ENCODE measurements at regions not wholly inside any gene's neighbourhood (a gene's known extent, or its start where the extent isn't known, plus 50 kb on each side); places are given as distances from the start of the nearest gene placed in this dataset.
A peak's percentile ranks its signal among the peaks of the same experiment; 100 is the strongest.

DNA sequence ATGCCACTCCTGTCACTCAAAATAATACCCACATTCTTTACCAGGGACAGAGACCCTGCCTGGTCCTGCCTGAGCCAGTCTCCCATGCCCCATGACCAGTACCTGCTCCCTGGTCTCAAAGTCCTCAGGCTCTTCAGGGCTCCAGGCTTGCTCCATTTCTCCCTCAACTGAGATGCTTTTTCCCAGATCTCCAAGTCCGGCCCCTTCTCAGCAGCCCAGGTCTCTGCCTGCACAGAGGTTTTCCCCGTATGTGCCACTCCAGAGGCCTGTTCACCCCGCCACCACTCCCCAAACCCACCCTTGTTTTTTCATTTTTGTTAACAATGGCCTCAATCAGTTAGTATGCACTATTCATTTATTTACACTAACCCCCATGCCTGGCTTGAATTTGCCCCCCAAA lies 499.5 kb upstream of the MYT1L start:
- Histone ChIP-seq H3K9ac (ENCODE audit: low read depth in 2 of 2, low read length in 2 of 2) (no peak overlapping the region), H3K9me3 (no peaks in the 10 kb centered on the region), H3K36me3 (no peaks in the 10 kb centered on the region), H3K27me3 (no peaks in the 10 kb centered on the region), H3K4me3 (no peak overlapping the region), H3K27ac (no peak overlapping the region), H3K4me1 (no peaks in the 10 kb centered on the region)
- DNase-seq = peak; percentile 12
- TF ChIP-seq, protein P1, sequence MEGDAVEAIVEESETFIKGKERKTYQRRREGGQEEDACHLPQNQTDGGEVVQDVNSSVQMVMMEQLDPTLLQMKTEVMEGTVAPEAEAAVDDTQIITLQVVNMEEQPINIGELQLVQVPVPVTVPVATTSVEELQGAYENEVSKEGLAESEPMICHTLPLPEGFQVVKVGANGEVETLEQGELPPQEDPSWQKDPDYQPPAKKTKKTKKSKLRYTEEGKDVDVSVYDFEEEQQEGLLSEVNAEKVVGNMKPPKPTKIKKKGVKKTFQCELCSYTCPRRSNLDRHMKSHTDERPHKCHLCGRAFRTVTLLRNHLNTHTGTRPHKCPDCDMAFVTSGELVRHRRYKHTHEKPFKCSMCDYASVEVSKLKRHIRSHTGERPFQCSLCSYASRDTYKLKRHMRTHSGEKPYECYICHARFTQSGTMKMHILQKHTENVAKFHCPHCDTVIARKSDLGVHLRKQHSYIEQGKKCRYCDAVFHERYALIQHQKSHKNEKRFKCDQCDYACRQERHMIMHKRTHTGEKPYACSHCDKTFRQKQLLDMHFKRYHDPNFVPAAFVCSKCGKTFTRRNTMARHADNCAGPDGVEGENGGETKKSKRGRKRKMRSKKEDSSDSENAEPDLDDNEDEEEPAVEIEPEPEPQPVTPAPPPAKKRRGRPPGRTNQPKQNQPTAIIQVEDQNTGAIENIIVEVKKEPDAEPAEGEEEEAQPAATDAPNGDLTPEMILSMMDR (IDR thresholded peaks at IDR 0.05) = no peak
- intact Hi-C loops (cut with DNase I) = no loop called here

DNA sequence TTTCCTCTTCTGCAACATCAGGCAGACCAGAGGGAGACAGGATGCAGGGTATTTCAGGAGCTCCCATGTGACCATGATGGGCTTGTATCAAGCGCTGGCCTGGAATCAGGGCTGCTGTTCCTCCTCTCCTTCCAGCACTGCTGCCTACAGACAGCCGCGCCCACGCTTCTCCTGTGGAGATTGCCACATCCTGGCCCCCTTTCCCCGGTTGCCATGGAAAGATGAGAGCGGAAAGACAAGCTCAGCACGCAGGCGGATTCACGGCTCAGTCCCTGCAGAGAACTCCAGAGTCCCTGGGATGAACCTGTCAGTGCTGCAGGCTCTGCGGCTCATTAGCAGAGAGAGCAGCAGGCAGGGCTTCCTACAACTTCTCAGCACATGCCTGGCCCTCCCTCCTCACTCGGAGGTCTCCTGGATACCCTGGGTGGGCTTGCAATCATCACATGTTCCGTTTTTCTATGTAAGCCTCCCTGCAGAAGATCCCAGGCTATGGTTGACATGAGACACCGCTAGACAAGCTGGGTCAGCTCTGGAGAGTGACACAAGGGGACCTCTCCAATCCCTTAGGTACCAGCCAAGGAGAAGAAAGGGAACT lies 497.8 kb upstream of the MYT1L start:
- intact Hi-C loops (cut with DNase I) = no loop called here
- Histone ChIP-seq H3K9ac (ENCODE audit: low read depth in 2 of 2, low read length in 2 of 2) (no peak overlapping the region), H3K27me3 (no peaks in the 10 kb centered on the region), H3K9me3 (no peaks in the 10 kb centered on the region), H3K36me3 (no peaks in the 10 kb centered on the region), H3K4me3 (no peak overlapping the region), H3K4me1 (no peaks in the 10 kb centered on the region), H3K27ac (no peak overlapping the region)
- DNase-seq = peak; percentile 14
- TF ChIP-seq, protein P1 (IDR thresholded peaks at IDR 0.05) = no peak

DNA sequence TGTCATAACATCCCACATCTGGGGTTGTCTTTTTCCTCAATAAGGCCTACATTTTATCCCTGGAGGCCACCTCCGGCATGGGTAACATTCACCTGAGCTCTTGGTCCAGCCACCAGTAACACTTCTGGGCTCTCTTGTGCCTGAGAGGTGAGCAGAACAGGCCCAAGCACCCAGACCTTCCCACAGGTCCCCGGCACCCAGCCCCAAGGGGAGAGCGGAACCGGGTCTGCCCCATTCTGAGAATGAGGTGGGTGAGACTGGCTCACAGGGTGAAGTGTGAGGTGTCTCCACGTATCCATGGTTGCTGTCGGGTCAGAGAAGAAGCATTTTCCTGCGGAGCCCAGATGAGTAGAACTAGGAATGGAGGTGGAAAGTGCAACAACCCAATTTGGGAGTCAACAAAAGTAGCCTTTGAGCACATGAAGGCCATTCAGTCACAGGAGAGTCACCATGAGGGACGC lies 496.7 kb upstream of the MYT1L start:
- H3K36me3 ChIP-seq = no peaks in the 10 kb centered on the region
- intact Hi-C loops (cut with DNase I) = no loop called here
- H3K4me1 ChIP-seq = no peaks in the 10 kb centered on the region
- H3K4me3 ChIP-seq = no peak overlapping the region
- no peaks in the 10 kb centered on the region for H3K9me3 ChIP-seq
- no peak overlapping the region for H3K27ac ChIP-seq
- H3K27me3 ChIP-seq = no peaks in the 10 kb centered on the region
- DNase-seq = peak; percentile 7
- H3K9ac ChIP-seq (ENCODE audit: low read depth in 2 of 2, low read length in 2 of 2) = no peak overlapping the region
- TF ChIP-seq, protein P1 (IDR thresholded peaks at IDR 0.05) = no peak

DNA sequence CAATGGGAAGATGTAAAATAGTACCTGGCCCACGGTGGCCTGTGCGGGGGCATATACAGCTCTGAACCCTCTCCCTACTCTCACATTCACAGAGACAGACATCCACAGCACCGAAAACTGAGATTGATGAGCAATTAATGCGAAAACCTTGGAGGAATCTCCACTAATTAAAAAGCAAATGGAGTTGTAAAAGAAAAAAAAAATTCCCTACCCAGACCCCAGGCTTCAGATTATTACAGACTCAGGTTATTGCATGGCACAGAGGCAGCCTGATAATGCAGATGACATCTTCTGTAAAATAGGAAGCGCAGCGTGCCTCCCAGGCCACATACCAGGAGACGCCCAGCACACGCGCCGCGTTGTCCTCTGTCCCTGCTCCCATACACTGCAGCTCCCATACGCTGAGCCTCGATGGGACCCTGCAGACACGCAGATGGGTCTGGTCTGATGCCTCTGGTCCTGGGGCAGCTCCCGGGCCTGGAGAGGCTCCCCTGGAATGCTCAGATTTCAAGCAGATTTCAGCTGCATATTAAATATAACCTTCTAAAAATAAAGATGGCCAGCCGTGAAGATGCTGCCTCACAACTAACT lies 496.1 kb upstream of the MYT1L start:
- Histone ChIP-seq H3K27me3 (no peaks in the 10 kb centered on the region), H3K36me3 (no peaks in the 10 kb centered on the region), H3K4me1 (no peaks in the 10 kb centered on the region), H3K9ac (ENCODE audit: low read depth in 2 of 2, low read length in 2 of 2) (no peak overlapping the region), H3K9me3 (no peaks in the 10 kb centered on the region), H3K27ac (no peak overlapping the region), H3K4me3 (no peak overlapping the region)
- TF ChIP-seq, protein P1 (IDR thresholded peaks at IDR 0.05) = no peak
- DNase-seq = peak; percentile 3
- intact Hi-C loops (cut with DNase I) = no loop called here

DNA sequence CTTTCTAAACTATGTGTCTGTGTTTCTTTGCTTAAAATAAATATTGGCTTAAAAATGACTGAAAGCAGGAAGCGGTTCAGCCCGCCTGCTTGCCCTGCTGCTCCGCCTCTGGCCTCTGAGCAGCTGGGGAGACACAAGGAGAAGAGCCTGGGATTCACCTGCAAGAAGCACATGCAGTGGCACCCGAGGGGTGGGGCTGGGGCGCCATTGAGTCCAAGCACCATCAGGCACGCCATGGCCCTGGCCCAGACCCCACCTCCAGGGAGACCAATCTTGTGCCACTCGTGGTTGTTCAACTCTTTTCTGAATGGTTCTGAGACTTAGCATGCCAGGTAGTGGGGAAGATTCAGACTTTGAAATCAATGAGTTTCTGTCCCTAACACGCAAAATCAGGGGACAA lies 495.5 kb upstream of the MYT1L start:
- TF ChIP-seq, protein P1 (IDR thresholded peaks at IDR 0.05) = no peak
- Histone ChIP-seq H3K9me3 (no peaks in the 10 kb centered on the region), H3K4me1 (no peaks in the 10 kb centered on the region), H3K36me3 (no peaks in the 10 kb centered on the region), H3K27me3 (no peaks in the 10 kb centered on the region), H3K9ac (ENCODE audit: low read depth in 2 of 2, low read length in 2 of 2) (no peak overlapping the region), H3K4me3 (no peak overlapping the region), H3K27ac (no peak overlapping the region)
- intact Hi-C loops (cut with DNase I) = no loop called here
- peak; percentile 15 for DNase-seq

Data from colonic mucosa (tissue), 4 donors.